ENCODE measurements at regions not wholly inside any gene's neighbourhood (a gene's known extent, or its start where the extent isn't known, plus 50 kb on each side); places are given as distances from the start of the nearest gene placed in this dataset.

DNA sequence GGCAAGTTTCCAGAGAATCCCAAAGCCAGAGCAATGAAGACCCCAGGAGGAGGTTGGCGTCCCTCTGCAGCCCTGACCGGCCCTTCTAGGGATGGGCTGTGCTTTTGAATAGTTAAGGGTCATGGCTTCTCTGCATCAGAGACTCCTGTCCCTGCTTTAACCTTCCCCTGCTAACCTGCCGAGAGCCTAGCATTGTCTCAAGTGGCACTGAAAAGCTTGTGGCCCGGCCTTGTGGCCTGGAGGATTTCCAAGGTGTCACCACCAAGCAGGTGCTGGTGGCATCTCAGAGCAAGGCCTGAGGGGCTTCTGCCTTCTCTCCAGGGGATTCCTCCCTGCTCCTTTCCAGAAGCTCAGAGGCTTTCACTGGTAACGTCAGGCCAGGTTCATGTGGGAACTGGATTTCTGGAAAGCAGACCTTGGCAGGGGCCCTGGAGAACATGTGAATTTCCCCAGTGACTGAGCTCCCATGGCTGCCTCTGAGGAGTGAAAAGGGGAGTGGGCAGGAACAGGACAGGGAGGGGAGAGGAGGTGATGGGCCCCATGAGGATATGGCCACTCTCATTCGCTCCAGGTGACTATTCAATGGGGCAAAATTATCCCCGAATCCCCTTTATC, 409.9 kb downstream of the PTPRU start:
- Histone ChIP-seq H4K20me1 (ENCODE audit: control insufficient read depth, extremely low read depth, insufficient read depth, low read length) (no peaks in the 10 kb centered on the region), H3K27me3 (ENCODE audit: control insufficient read depth, extremely low read depth, insufficient read depth, low read length) (no peaks in the 10 kb centered on the region)

DNA sequence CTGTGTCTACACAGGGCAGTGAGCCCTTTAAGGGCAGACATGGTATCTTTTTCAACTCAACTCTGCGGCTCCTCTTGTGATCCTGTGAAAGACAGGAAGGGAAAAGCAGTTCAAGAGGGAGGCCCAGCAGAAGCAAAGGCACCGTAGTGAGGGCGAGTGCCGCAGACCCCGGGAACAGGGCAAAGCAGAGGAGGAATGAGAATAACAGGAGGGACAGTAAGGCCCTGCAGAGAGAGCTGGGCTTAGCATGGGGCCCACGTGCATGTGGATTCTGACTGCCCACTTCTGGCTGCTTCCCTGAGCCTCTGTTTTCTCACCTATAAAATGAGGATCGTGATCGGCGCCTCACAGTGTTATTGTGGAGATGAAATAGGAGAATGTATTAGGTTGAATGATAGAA, 409.3 kb downstream of the PTPRU start:
- Histone ChIP-seq H3K9me1 (ENCODE audit: control insufficient read depth, extremely low read depth, insufficient read depth, low read length) (no peaks in the 10 kb centered on the region), H3K4me1 (ENCODE audit: control insufficient read depth, extremely low read depth, insufficient read depth, low read length) (peaks cover 12% of the 10 kb centered on the region), H3K9ac (ENCODE audit: control insufficient read depth, extremely low read depth, insufficient read depth, low read length) (no peak overlapping the region), H3K9me3 (ENCODE audit: control insufficient read depth, low read depth, low read length) (no peaks in the 10 kb centered on the region), H3K27ac (ENCODE audit: control insufficient read depth, insufficient read depth, low read length) (no peak overlapping the region), H3K79me2 (ENCODE audit: control insufficient read depth, insufficient read depth, low read length) (no peaks in the 10 kb centered on the region), H3K27me3 (ENCODE audit: control insufficient read depth, extremely low read depth, insufficient read depth, low read length) (no peaks in the 10 kb centered on the region), H3K4me2 (ENCODE audit: control insufficient read depth, extremely low read depth, insufficient read depth, low read depth, low read length) (no peak overlapping the region), H3K36me3 (ENCODE audit: control insufficient read depth in 2 of 2, extremely low read depth in 1 of 2, insufficient read depth in 2 of 2, low read length in 2 of 2) (no peaks in the 10 kb centered on the region), H4K20me1 (ENCODE audit: control insufficient read depth, extremely low read depth, insufficient read depth, low read length) (no peaks in the 10 kb centered on the region), H3K4me3 (ENCODE audit: control insufficient read depth in 2 of 3, extremely low read depth in 1 of 3, insufficient read depth in 2 of 3, low read depth in 1 of 3, low read length in 3 of 3) (no peak overlapping the region), H2AFZ (ENCODE audit: control insufficient read depth, low read length) (no peak overlapping the region)
- DNase-seq (ENCODE audit: low read depth, low spot score) (no peak), FAIRE-seq (no peak)
- dilution Hi-C loops (cut with MboI; ENCODE audit: extremely low pct_ligation_motif_present, low sequenced_read_pairs) = no loop called here
- TF ChIP-seq, protein P1, sequence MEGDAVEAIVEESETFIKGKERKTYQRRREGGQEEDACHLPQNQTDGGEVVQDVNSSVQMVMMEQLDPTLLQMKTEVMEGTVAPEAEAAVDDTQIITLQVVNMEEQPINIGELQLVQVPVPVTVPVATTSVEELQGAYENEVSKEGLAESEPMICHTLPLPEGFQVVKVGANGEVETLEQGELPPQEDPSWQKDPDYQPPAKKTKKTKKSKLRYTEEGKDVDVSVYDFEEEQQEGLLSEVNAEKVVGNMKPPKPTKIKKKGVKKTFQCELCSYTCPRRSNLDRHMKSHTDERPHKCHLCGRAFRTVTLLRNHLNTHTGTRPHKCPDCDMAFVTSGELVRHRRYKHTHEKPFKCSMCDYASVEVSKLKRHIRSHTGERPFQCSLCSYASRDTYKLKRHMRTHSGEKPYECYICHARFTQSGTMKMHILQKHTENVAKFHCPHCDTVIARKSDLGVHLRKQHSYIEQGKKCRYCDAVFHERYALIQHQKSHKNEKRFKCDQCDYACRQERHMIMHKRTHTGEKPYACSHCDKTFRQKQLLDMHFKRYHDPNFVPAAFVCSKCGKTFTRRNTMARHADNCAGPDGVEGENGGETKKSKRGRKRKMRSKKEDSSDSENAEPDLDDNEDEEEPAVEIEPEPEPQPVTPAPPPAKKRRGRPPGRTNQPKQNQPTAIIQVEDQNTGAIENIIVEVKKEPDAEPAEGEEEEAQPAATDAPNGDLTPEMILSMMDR (optimal IDR thresholded peaks at IDR 0.05 in 1 of 3, IDR thresholded peaks at IDR 0.05 in 1 of 3, conservative IDR thresholded peaks at IDR 0.05 in 1 of 3; ENCODE audit: extremely low read depth in 1 of 3, insufficient read depth in 2 of 3, low read length in 3 of 3) = no peak
- TF ChIP-seq EZH2 (IDR thresholded peaks at IDR 0.05; ENCODE audit: low read length) = no peak

More for the DNA sequence above, 409.9 kb downstream of the PTPRU start:
- DNase-seq (ENCODE audit: low read depth, low spot score) (no peak), FAIRE-seq (no peak)
- Histone ChIP-seq H3K36me3 (ENCODE audit: control insufficient read depth in 2 of 2, extremely low read depth in 1 of 2, insufficient read depth in 2 of 2, low read length in 2 of 2) (no peaks in the 10 kb centered on the region), H3K79me2 (ENCODE audit: control insufficient read depth, insufficient read depth, low read length) (no peaks in the 10 kb centered on the region), H3K4me3 (ENCODE audit: control insufficient read depth in 2 of 3, extremely low read depth in 1 of 3, insufficient read depth in 2 of 3, low read depth in 1 of 3, low read length in 3 of 3) (no peak overlapping the region), H3K9ac (ENCODE audit: control insufficient read depth, extremely low read depth, insufficient read depth, low read length) (no peak overlapping the region), H3K9me3 (ENCODE audit: control insufficient read depth, low read depth, low read length) (no peaks in the 10 kb centered on the region), H3K4me1 (ENCODE audit: control insufficient read depth, extremely low read depth, insufficient read depth, low read length) (peaks cover 10% of the 10 kb centered on the region), H2AFZ (ENCODE audit: control insufficient read depth, low read length) (no peak overlapping the region), H3K9me1 (ENCODE audit: control insufficient read depth, extremely low read depth, insufficient read depth, low read length) (no peaks in the 10 kb centered on the region), H3K27ac (ENCODE audit: control insufficient read depth, insufficient read depth, low read length) (no peak overlapping the region), H3K4me2 (ENCODE audit: control insufficient read depth, extremely low read depth, insufficient read depth, low read depth, low read length) (no peak overlapping the region)
- TF ChIP-seq EZH2 (IDR thresholded peaks at IDR 0.05; ENCODE audit: low read length) = no peak
- TF ChIP-seq, protein P1 (optimal IDR thresholded peaks at IDR 0.05 in 1 of 3, IDR thresholded peaks at IDR 0.05 in 1 of 3, conservative IDR thresholded peaks at IDR 0.05 in 1 of 3; ENCODE audit: extremely low read depth in 1 of 3, insufficient read depth in 2 of 3, low read length in 3 of 3) = no peak
- dilution Hi-C loops (cut with MboI; ENCODE audit: extremely low pct_ligation_motif_present, low sequenced_read_pairs) = no loop called here

Data from keratinocyte (primary cell).